Fibroblast of lung (primary cell): ENCODE measurements at regions not wholly inside any gene's neighbourhood (a gene's known extent, or its start where the extent isn't known, plus 50 kb on each side); places are given as distances from the start of the nearest gene placed in this dataset.

Experiments
- DNase-seq, 2 donors: peaks; one replicate each; pipeline versions ENCODE4 v3.0.0 to v3.0.0-alpha.2; 2010; ENCODE audit warnings: low read depth in 2 of 2
- H2AFZ ChIP-seq: 2 replicates; pipeline ENCODE4 v1.5.1; 2012; ENCODE audit warnings: low read length, control low read depth, inconsistent platforms
- H3K27ac ChIP-seq: 2 replicates; pipeline ENCODE4 v1.5.1; 2011; ENCODE audit warnings: low read length, control low read depth; ENCODE audit not compliant: insufficient read depth
- H3K27me3 ChIP-seq: 2 replicates; pipeline ENCODE4 v1.5.1; 2011; ENCODE audit warnings: mild to moderate bottlenecking, low read length; ENCODE audit not compliant: control insufficient read depth, insufficient read depth
- H3K36me3 ChIP-seq: 2 replicates; pipeline ENCODE4 v1.5.1; 2011; ENCODE audit warnings: low read length; ENCODE audit not compliant: control insufficient read depth, insufficient read depth
- H3K4me1 ChIP-seq: 2 replicates; pipeline ENCODE4 v1.5.1; 2011; ENCODE audit warnings: low read length; ENCODE audit not compliant: control insufficient read depth, insufficient read depth; ENCODE audit errors: extremely low read depth
- H3K4me2 ChIP-seq: 2 replicates; pipeline ENCODE4 v1.5.1; 2011; ENCODE audit warnings: low read length, control low read depth; ENCODE audit not compliant: insufficient read depth; ENCODE audit errors: extremely low read depth
- H3K4me3 ChIP-seq, 4 experiments: fragments of 200-600 bp in 1 of 4; sonication (generic) in 1 of 4; replicated peaks in 1 of 4; 2 replicates each; pipeline ENCODE4 v1.5.1; 2011 to 2016; ENCODE audit warnings: low read length in 4 of 4, low read depth in 3 of 4, mild to moderate bottlenecking in 3 of 4, control low read depth in 2 of 4, inconsistent platforms in 1 of 4, mixed read lengths in 1 of 4; ENCODE audit not compliant: insufficient read depth in 1 of 4; ENCODE audit errors: control extremely low read depth in 1 of 4
- H3K79me2 ChIP-seq: 2 replicates; pipeline ENCODE4 v1.5.1; 2012; ENCODE audit warnings: mild to moderate bottlenecking, low read length, inconsistent platforms; ENCODE audit not compliant: control insufficient read depth, insufficient read depth
- H3K9ac ChIP-seq: 2 replicates; pipeline ENCODE4 v1.5.1; 2011; ENCODE audit warnings: mild to moderate bottlenecking, low read length, control low read depth; ENCODE audit not compliant: insufficient read depth
- H3K9me3 ChIP-seq: 2 replicates; pipeline ENCODE4 v1.5.1; 2012; ENCODE audit warnings: low read depth, low read length; ENCODE audit not compliant: control insufficient read depth, insufficient read depth
- H4K20me1 ChIP-seq: 2 replicates; pipeline ENCODE4 v1.5.1; 2011; ENCODE audit warnings: low read length; ENCODE audit not compliant: control insufficient read depth, insufficient read depth; ENCODE audit errors: extremely low read depth
- EZH2 ChIP-seq: IDR thresholded peaks from 2 replicates; pipeline ENCODE4 v1.5.1; 2012; ENCODE audit warnings: low read length, control low read depth, mild to moderate bottlenecking; ENCODE audit errors: missing control alignments
- TF ChIP-seq, protein P1 (sequence below), 2 donors: IDR thresholded peaks in 1 of 2; conservative IDR thresholded peaks in 1 of 2; 1 replicate in 1 of 2; 2 replicates in 1 of 2; pipeline ENCODE4 v1.5.1; 2011 to 2012; ENCODE audit warnings: low read length in 2 of 2, control low read depth in 1 of 2, inconsistent platforms in 1 of 2, low read depth in 1 of 2, mild to moderate bottlenecking in 1 of 2

DNA sequence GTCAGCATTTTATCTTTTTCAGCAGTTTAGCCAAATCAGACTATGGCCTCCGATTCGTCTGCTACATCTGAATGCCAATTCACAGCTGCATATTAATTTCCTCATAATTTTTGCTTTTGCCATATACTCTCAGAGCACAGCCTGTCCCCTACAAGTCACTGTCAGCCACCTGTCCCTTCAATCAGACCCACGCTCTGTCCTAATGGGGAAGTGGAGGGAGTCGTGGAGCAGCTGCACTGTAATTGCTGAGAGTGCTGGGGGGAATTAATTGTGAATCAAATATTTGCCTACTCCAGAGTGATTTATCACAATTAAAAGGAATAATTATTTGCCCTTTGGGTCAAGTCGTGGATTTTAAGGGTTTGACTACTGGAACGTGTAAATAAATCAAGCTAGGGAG is 75.5 kb downstream of the EBLN2 start:
- no peak for TF ChIP-seq EZH2
- TF ChIP-seq, protein P1, sequence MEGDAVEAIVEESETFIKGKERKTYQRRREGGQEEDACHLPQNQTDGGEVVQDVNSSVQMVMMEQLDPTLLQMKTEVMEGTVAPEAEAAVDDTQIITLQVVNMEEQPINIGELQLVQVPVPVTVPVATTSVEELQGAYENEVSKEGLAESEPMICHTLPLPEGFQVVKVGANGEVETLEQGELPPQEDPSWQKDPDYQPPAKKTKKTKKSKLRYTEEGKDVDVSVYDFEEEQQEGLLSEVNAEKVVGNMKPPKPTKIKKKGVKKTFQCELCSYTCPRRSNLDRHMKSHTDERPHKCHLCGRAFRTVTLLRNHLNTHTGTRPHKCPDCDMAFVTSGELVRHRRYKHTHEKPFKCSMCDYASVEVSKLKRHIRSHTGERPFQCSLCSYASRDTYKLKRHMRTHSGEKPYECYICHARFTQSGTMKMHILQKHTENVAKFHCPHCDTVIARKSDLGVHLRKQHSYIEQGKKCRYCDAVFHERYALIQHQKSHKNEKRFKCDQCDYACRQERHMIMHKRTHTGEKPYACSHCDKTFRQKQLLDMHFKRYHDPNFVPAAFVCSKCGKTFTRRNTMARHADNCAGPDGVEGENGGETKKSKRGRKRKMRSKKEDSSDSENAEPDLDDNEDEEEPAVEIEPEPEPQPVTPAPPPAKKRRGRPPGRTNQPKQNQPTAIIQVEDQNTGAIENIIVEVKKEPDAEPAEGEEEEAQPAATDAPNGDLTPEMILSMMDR (conservative IDR thresholded peaks at IDR 0.05 in 1 of 2, IDR thresholded peaks at IDR 0.05 in 1 of 2; ENCODE audit: low read depth in 1 of 2, low read length in 2 of 2) = no peak
- no peaks in the 10 kb centered on the region for H3K36me3 ChIP-seq
- no peaks in the 10 kb centered on the region for H4K20me1 ChIP-seq
- DNase-seq = no peak
- H3K9ac ChIP-seq = no peak overlapping the region
- H2AFZ ChIP-seq = no peak overlapping the region
- H3K9me3 ChIP-seq = no peaks in the 10 kb centered on the region
- no peak overlapping the region for H3K4me3 ChIP-seq
- no peak overlapping the region for H3K27ac ChIP-seq
- H3K4me1 ChIP-seq = no peaks in the 10 kb centered on the region
- H3K4me2 ChIP-seq = no peak overlapping the region
- no peaks in the 10 kb centered on the region for H3K79me2 ChIP-seq
- no peaks in the 10 kb centered on the region for H3K27me3 ChIP-seq

DNA sequence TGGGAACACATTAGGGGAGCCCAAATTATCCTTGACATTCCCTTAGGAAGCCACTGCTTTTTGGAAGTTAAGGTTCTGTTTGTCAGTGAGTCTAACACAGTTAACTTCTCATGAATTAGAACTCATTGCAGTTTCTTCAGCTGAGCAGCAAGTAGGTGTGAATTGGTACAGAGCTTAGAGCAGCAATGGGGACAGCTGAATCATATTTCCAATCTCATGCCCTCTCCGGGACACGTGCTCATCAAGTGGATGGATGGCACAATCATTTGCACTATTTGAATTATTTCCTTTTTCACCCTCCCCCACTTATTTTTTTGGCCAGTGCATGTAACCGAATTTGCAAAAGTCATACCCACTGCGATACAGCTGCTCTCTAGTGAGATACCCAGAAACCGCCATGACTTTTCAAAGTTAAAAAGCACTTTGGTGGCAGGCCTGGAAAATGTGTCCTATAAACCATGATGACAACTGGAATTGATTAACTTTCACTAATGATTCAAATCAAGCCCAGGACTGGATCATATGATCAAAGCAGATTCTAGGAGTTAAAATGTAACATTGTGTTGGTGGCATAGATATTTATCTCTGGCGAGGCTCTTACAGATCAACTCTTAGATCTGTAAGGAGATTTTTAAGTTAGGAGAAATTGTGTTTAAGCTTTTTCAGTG is 76.4 kb downstream of the EBLN2 start:
- Histone ChIP-seq H3K9ac (no peak overlapping the region), H2AFZ (no peak overlapping the region), H3K4me1 (no peaks in the 10 kb centered on the region), H3K79me2 (no peaks in the 10 kb centered on the region), H3K4me3 (no peak overlapping the region), H3K4me2 (no peak overlapping the region), H3K27ac (no peak overlapping the region), H4K20me1 (no peaks in the 10 kb centered on the region), H3K27me3 (no peaks in the 10 kb centered on the region), H3K9me3 (no peaks in the 10 kb centered on the region), H3K36me3 (no peaks in the 10 kb centered on the region)
- TF ChIP-seq EZH2 = no peak
- TF ChIP-seq, protein P1 (conservative IDR thresholded peaks at IDR 0.05 in 1 of 2, IDR thresholded peaks at IDR 0.05 in 1 of 2; ENCODE audit: low read depth in 1 of 2, low read length in 2 of 2) = no peak
- no peak for DNase-seq

DNA sequence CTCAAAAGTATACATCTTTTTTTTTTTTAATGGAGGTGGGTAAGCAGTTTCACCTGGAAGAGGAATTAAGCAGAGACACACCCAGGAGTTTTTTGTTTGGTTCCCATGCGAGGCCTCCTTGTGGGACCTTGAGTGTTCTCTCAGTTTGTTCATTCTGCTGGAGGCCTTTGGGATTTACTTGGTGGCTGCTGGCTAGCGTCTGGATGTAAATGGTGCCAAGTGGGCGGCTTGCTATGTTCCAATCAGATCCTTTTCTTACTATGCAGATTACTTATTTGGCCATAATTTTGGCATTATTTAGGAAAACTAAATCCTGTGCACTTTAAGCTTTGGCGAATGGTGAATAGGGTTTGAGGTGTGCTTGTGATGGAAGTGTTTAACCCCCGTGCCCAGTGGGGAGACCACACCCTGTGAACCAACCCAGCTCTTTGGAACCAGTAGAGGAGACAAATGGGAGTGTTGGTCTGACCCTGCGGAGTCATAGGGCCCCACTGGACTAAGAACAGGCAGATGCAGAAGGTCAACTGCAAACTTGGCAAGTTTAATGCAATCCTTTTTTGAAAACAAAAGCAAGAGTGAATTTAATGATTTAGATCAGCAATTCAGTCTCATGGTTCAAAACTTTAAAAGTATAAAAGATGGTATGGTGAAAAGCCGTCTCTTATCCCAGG is 79.4 kb downstream of the EBLN2 start:
- no peaks in the 10 kb centered on the region for H3K4me1 ChIP-seq
- no peak overlapping the region for H3K9ac ChIP-seq
- H3K27me3 ChIP-seq = no peaks in the 10 kb centered on the region
- H3K4me2 ChIP-seq = no peak overlapping the region
- no peak overlapping the region for H2AFZ ChIP-seq
- no peaks in the 10 kb centered on the region for H4K20me1 ChIP-seq
- H3K79me2 ChIP-seq = no peaks in the 10 kb centered on the region
- no peak for DNase-seq
- no peaks in the 10 kb centered on the region for H3K9me3 ChIP-seq
- no peaks in the 10 kb centered on the region for H3K36me3 ChIP-seq
- H3K4me3 ChIP-seq = no peak overlapping the region
- TF ChIP-seq EZH2 = no peak
- TF ChIP-seq, protein P1 (conservative IDR thresholded peaks at IDR 0.05 in 1 of 2, IDR thresholded peaks at IDR 0.05 in 1 of 2; ENCODE audit: low read depth in 1 of 2, low read length in 2 of 2) = no peak
- no peak overlapping the region for H3K27ac ChIP-seq
